Stimulated activated CD4-positive, alpha-beta T cell treated with anti-CD3 and anti-CD28 coated beads, Interleukin-1b, Interleukin-23, amount 100 ng/mL, for 24 hours (primary cell): ENCODE measurements at regions not wholly inside any gene's neighbourhood (a gene's known extent, or its start where the extent isn't known, plus 50 kb on each side); places are given as distances from the start of the nearest gene placed in this dataset.
"Not testable (repeated sequence)": the region's sequence is repeated elsewhere in the genome, so short reads cannot be mapped to it uniquely, and the experiment has no call there.

Source experiments
- DNase-seq, 4 experiments: peaks; one replicate each; pipeline ENCODE4 v3.0.0-alpha.2; 2020; ENCODE audit warnings: low read depth in 4 of 4, low spot score in 1 of 4

GRCh38 chr16:29118301-29118957, 133.6 kb downstream of the LAT start:
- DNase-seq = not testable (repeated sequence)

- DNase-seq = no peak
Observed at GRCh38 chr16:29117631-29118030, 132.8 kb downstream of the LAT start.

- no peak for DNase-seq
Observed at GRCh38 chr16:29116980-29117379, 132.1 kb downstream of the LAT start.

GRCh38 chr16:29116207-29116606, 131.4 kb downstream of the LAT start:
- not testable (repeated sequence) for DNase-seq

- not testable (repeated sequence) for DNase-seq
Observed at GRCh38 chr16:29115802-29116141, 130.9 kb downstream of the LAT start.

- peak in 2 of 4 experiments; percentile 20 to 25 for DNase-seq
Observed at GRCh38 chr16:29114989-29115801, 130.3 kb downstream of the LAT start.

- DNase-seq = no peak
Observed at GRCh38 chr16:29114574-29114973, 129.7 kb downstream of the LAT start.

GRCh38 chr16:29113446-29113845, 128.6 kb downstream of the LAT start:
- DNase-seq = not testable (repeated sequence)

GRCh38 chr16:29112755-29113347, 128.0 kb downstream of the LAT start:
- DNase-seq = no peak

GRCh38 chr16:29111901-29112680, 127.2 kb downstream of the LAT start:
- DNase-seq = not testable (repeated sequence)

GRCh38 chr16:29111421-29111820, 126.6 kb downstream of the LAT start:
- no peak for DNase-seq

- DNase-seq = not testable (repeated sequence)
Observed at GRCh38 chr16:29108625-29109169, 123.8 kb downstream of the LAT start.

GRCh38 chr16:29107299-29107698, 122.4 kb downstream of the LAT start:
- no peak for DNase-seq

GRCh38 chr16:29106259-29106908, 121.5 kb downstream of the LAT start:
- DNase-seq = not testable (repeated sequence)

- DNase-seq = not testable (repeated sequence)
Observed at GRCh38 chr16:29104600-29104999, 119.7 kb downstream of the LAT start.

- DNase-seq = not testable (repeated sequence)
Observed at GRCh38 chr16:29097965-29098364, 113.1 kb downstream of the LAT start.

- DNase-seq = not testable (repeated sequence)
Observed at GRCh38 chr16:29094729-29095624, 110.1 kb downstream of the LAT start.

- not testable (repeated sequence) for DNase-seq
Observed at GRCh38 chr16:29094325-29094724, 109.5 kb downstream of the LAT start.

GRCh38 chr16:29089679-29090078, 104.8 kb downstream of the LAT start:
- DNase-seq = not testable (repeated sequence)
